GM23338 (cell line): ENCODE measurements at regions not wholly inside any gene's neighbourhood (a gene's known extent, or its start where the extent isn't known, plus 50 kb on each side); places are given as distances from the start of the nearest gene placed in this dataset.

ENCODE experiments used
- ATAC-seq: fragments of 200-7000 bp; cut with Tn5 transposase; 3 replicates; pipeline ENCODE4 v1.9.1; 2020
- DNase-seq: peaks from one replicate; pipeline ENCODE4 v3.0.0-alpha.2; 2015; ENCODE audit warnings: low spot score
- H2AFZ ChIP-seq: fragments of 200-600 bp; sonication (generic); 2 replicates; pipeline ENCODE4 v1.8.0; 2016; ENCODE audit warnings: antibody characterized with exemption, mild to moderate bottlenecking, moderate library complexity
- H3F3A ChIP-seq: fragments of 200-600 bp; sonication (generic); replicated peaks from 2 replicates; pipeline ENCODE4 v1.8.0; 2017; ENCODE audit warnings: antibody characterized with exemption, mixed run types, low read depth
- H3K27ac ChIP-seq: fragments of 200-600 bp; sonication (generic); 2 replicates; pipeline ENCODE4 v1.6.1; 2016; ENCODE audit warnings: low read depth
- H3K27me3 ChIP-seq: fragments of 200-600 bp; sonication (generic); 2 replicates; pipeline ENCODE4 v1.8.0; 2016; ENCODE audit warnings: mild to moderate bottlenecking, mixed run types, moderate library complexity; ENCODE audit not compliant: insufficient read depth
- H3K36me3 ChIP-seq: fragments of 200-600 bp; sonication (generic); 2 replicates; pipeline ENCODE4 v1.8.0; 2016; ENCODE audit warnings: mild to moderate bottlenecking; ENCODE audit not compliant: insufficient read depth
- H3K4me1 ChIP-seq: fragments of 200-600 bp; sonication (generic); 2 replicates; pipeline ENCODE4 v1.8.0; 2016; ENCODE audit warnings: mild to moderate bottlenecking, moderate library complexity; ENCODE audit not compliant: insufficient read depth
- H3K4me2 ChIP-seq: fragments of 200-600 bp; sonication (generic); 2 replicates; pipeline ENCODE4 v1.7.1; 2017; ENCODE audit warnings: mixed run types
- H3K4me3 ChIP-seq: fragments of 200-600 bp; sonication (generic); 2 replicates; pipeline ENCODE4 v1.6.1; 2016; ENCODE audit warnings: mixed run types
- H3K79me2 ChIP-seq: fragments of 200-600 bp; sonication (generic); replicated peaks from 2 replicates; pipeline ENCODE4 v1.8.0; 2017; ENCODE audit warnings: mild to moderate bottlenecking; ENCODE audit not compliant: insufficient read depth
- H3K9me2 ChIP-seq: fragments of 200-600 bp; sonication (generic); 2 replicates; pipeline ENCODE4 v1.8.0; 2017; ENCODE audit not compliant: insufficient read depth
- H4K20me1 ChIP-seq: fragments of 200-600 bp; sonication (generic); replicated peaks from 2 replicates; pipeline ENCODE4 v1.8.0; 2017; ENCODE audit warnings: mild to moderate bottlenecking; ENCODE audit not compliant: insufficient read depth
- H3K27ac Mint-ChIP-seq: 2 replicates; pipeline ENCODE4 v1.8.0; 2020; ENCODE audit warnings: inconsistent platforms, mild to moderate bottlenecking, moderate library complexity, mixed read lengths
- H3K27me3 Mint-ChIP-seq: 3 replicates; pipeline ENCODE4 v1.8.0; 2022; ENCODE audit warnings: low read depth, mild to moderate bottlenecking, moderate library complexity, mixed read lengths, inconsistent platforms; ENCODE audit not compliant: insufficient read depth, poor library complexity
- H3K36me3 Mint-ChIP-seq: 3 replicates; pipeline ENCODE4 v1.8.0; 2021; ENCODE audit warnings: low read depth, mild to moderate bottlenecking, inconsistent platforms, moderate library complexity, mixed read lengths
- H3K4me1 Mint-ChIP-seq: 3 replicates; pipeline ENCODE4 v1.8.0; 2020; ENCODE audit warnings: mild to moderate bottlenecking, inconsistent platforms, mixed read lengths
- H3K4me3 Mint-ChIP-seq: 3 replicates; pipeline ENCODE4 v1.8.0; 2021; ENCODE audit warnings: moderate library complexity, mild to moderate bottlenecking, inconsistent platforms, mixed read lengths
- H3K9me3 Mint-ChIP-seq: 3 replicates; pipeline ENCODE4 v1.8.0; 2020; ENCODE audit warnings: moderate library complexity, mild to moderate bottlenecking, inconsistent platforms, mixed read lengths
- EZH2 ChIP-seq: fragments of 200-600 bp; sonication (generic); IDR thresholded peaks from one replicate; pipeline ENCODE4 v1.8.0; 2017; ENCODE audit warnings: antibody characterized with exemption, mild to moderate bottlenecking, low read depth; ENCODE audit not compliant: unreplicated experiment
- NANOG ChIP-seq: IDR thresholded peaks from 2 replicates; pipeline ENCODE4 v1.6.1; 2016; ENCODE audit warnings: antibody characterized with exemption, borderline replicate concordance
- TF ChIP-seq, protein P1 (sequence below): IDR thresholded peaks from 2 replicates; pipeline ENCODE4 v1.6.1; 2016; ENCODE audit warnings: antibody characterized with exemption
- TF ChIP-seq, protein P2 (sequence below), 2 experiments: fragments of 200-600 bp in 1 of 2; sonication (generic) in 1 of 2; conservative IDR thresholded peaks; 2 replicates each; pipeline versions ENCODE4 v1.5.1 to v1.6.1; 2016 to 2017; ENCODE audit warnings: antibody characterized with exemption in 2 of 2, low read depth in 2 of 2, mild to moderate bottlenecking in 2 of 2, moderate library complexity in 1 of 2

DNA sequence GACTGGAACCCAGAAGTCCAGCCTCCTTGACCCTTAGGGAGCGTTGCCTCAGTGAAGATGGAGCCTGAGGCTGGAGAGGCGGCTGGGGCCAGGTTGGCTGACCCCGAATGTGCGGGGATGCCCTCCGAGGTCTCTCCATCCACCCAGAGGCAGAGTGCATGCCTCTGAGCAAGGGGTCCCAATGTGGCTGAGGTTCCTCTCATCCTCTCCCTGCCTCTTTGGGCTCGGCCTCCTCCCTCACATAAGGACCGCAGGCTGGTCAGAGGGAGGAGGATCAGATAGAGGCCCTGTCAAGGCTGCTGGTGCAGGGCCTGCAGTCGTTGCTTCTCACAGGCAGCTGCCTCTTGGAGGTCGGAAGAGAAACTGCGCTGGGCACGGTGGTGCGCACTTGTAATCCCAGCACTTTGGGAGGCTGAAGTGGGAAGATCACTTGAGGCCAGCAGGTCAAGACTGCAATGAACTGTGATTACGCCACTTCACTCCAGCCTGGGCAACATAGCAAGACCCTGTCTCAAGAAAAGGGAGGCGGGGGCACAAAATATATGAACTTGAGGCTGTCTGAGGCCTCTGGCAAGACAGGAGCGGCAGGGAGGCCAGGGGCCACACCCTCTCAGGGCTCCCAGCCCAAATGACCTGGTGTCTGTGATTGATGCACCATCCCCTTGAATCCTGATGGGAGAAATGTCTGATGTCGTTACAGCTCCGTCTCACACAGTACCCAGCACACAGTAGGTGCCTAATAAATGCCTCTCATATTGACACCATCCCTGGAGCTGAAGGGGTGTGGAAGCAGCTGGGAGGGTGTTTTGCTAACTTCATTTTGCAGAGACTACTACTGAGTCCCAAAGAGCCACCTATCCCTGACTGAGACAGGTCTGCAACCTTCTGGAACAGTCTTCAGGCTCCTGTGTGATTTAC, 220.1 kb upstream of the GSE1 start:
- no peak overlapping the region for H3K27ac ChIP-seq
- H3K4me1 Mint-ChIP-seq: peaks cover 35% of the 10 kb centered on the region

DNA sequence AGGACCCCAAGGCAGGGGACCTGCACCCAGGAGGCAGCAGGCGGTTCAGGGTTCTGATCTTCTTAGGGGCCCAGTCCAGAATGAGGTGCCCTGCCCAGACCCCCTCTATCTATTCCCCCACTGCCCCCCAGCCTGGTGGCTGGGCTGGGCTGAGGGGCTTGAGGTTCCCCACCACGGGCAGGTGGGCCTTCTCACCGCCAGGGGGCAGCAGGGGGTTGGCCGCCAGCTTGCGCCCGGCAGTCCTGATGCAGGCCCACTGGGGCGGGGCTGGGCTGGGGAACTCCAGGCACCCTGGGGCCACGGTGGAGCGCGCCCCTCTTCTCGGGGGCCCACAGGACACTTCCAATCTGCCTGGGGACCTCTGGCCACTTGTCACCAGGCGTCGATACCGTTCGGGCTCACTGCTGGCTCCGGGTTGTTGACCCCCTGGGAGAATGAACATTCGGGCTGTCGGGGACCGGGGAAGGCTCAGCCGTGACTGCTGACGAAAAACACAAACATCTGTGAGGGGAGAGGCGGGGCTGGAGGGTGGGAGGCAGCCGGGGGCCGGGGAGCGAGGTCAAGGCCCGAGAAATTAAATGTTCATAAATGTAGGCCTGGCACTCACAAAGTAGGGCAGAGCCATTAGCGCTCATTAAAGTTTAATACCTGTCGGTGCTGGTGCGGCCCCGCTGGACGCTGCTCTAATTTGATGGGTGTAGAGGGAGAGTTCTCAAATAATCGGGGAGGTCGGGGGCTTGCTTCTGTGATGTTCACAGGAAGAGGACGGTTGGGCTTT, 219.3 kb upstream of the GSE1 start:
- H3K4me1 ChIP-seq: peaks cover 16% of the 10 kb centered on the region; the same call in 1 of the 2 replicates

More for the DNA sequence above, 220.1 kb upstream of the GSE1 start:
- Histone ChIP-seq H3K79me2 (no peaks in the 10 kb centered on the region), H3K27me3 (no peaks in the 10 kb centered on the region), H4K20me1 (peaks cover 4% of the 10 kb centered on the region; the same call in 1 of the 2 replicates), H3K36me3 (no peaks in the 10 kb centered on the region), H3K4me2 (no peak overlapping the region), H3K9me2 (no peaks in the 10 kb centered on the region), H3F3A (0 out of 2 replicates have a peak, but pooled peaks cover 2% of the 10 kb centered on the region), H3K4me1 (peaks cover 16% of the 10 kb centered on the region; the same call in 1 of the 2 replicates), H2AFZ (no peak overlapping the region), H3K4me3 (no peak overlapping the region)
- Mint-ChIP-seq H3K4me3 (no peak overlapping the region), H3K36me3 (no peaks in the 10 kb centered on the region), H3K27ac (no peak overlapping the region), H3K27me3 (peaks cover 15% of the 10 kb centered on the region), H3K9me3 (no peaks in the 10 kb centered on the region; the same call in 1 of the 3 replicates)
- TF ChIP-seq EZH2 (no peak), NANOG (no peak)
- ATAC-seq: no peak
- DNase-seq: no peak

More for the DNA sequence above, 219.3 kb upstream of the GSE1 start:
- H3K79me2 ChIP-seq: no peaks in the 10 kb centered on the region
- H2AFZ ChIP-seq: no peak overlapping the region
- H3K9me2 ChIP-seq: no peaks in the 10 kb centered on the region
- Mint-ChIP-seq H3K27ac (no peak overlapping the region), H3K4me3 (no peak overlapping the region), H3K36me3 (no peaks in the 10 kb centered on the region), H3K9me3 (no peaks in the 10 kb centered on the region; the same call in 1 of the 3 replicates), H3K27me3 (peaks cover 17% of the 10 kb centered on the region), H3K4me1 (peaks cover 40% of the 10 kb centered on the region)
- TF ChIP-seq, protein P1, sequence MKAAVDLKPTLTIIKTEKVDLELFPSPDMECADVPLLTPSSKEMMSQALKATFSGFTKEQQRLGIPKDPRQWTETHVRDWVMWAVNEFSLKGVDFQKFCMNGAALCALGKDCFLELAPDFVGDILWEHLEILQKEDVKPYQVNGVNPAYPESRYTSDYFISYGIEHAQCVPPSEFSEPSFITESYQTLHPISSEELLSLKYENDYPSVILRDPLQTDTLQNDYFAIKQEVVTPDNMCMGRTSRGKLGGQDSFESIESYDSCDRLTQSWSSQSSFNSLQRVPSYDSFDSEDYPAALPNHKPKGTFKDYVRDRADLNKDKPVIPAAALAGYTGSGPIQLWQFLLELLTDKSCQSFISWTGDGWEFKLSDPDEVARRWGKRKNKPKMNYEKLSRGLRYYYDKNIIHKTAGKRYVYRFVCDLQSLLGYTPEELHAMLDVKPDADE: no peak
- TF ChIP-seq, protein P2, sequence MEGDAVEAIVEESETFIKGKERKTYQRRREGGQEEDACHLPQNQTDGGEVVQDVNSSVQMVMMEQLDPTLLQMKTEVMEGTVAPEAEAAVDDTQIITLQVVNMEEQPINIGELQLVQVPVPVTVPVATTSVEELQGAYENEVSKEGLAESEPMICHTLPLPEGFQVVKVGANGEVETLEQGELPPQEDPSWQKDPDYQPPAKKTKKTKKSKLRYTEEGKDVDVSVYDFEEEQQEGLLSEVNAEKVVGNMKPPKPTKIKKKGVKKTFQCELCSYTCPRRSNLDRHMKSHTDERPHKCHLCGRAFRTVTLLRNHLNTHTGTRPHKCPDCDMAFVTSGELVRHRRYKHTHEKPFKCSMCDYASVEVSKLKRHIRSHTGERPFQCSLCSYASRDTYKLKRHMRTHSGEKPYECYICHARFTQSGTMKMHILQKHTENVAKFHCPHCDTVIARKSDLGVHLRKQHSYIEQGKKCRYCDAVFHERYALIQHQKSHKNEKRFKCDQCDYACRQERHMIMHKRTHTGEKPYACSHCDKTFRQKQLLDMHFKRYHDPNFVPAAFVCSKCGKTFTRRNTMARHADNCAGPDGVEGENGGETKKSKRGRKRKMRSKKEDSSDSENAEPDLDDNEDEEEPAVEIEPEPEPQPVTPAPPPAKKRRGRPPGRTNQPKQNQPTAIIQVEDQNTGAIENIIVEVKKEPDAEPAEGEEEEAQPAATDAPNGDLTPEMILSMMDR (conservative IDR thresholded peaks at IDR 0.05; ENCODE audit: low read depth in 2 of 2): peak; percentile 83 to 92
- H3K27ac ChIP-seq: no peak overlapping the region
- DNase-seq (peak; percentile 83), ATAC-seq (peak; percentile 83)
- H4K20me1 ChIP-seq: peaks cover 4% of the 10 kb centered on the region
- no peaks in the 10 kb centered on the region for H3K36me3 ChIP-seq
- H3F3A ChIP-seq: peaks cover 8% of the 10 kb centered on the region; the same call in 1 of the 2 replicates
- H3K27me3 ChIP-seq: no peaks in the 10 kb centered on the region
- peak overlapping the region; percentile 60; the same call in 1 of the 2 replicates for H3K4me2 ChIP-seq
- H3K4me3 ChIP-seq: no peak overlapping the region
